ENCODE measurements at regions not wholly inside any gene's neighbourhood (a gene's known extent, or its start where the extent isn't known, plus 50 kb on each side); places are given as distances from the start of the nearest gene placed in this dataset.
A peak's percentile ranks its signal among the peaks of the same experiment; 100 is the strongest.

- intact Hi-C loops (cut with micrococcal nuclease) = no loop called here
- ATAC-seq = peak; percentile 66
- TF ChIP-seq, protein P1, sequence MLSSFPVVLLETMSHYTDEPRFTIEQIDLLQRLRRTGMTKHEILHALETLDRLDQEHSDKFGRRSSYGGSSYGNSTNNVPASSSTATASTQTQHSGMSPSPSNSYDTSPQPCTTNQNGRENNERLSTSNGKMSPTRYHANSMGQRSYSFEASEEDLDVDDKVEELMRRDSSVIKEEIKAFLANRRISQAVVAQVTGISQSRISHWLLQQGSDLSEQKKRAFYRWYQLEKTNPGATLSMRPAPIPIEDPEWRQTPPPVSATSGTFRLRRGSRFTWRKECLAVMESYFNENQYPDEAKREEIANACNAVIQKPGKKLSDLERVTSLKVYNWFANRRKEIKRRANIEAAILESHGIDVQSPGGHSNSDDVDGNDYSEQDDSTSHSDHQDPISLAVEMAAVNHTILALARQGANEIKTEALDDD (IDR thresholded peaks at IDR 0.05) = no peak
- TF ChIP-seq HMGXB4 (CRISPR knock-in tag; IDR thresholded peaks at IDR 0.05) (no peak), STAT5A (IDR thresholded peaks at IDR 0.05; ENCODE audit: borderline replicate concordance, low read length) (no peak), CCAR2 (IDR thresholded peaks at IDR 0.05; ENCODE audit: low read depth, low read length) (no peak), BHLHE40 (IDR thresholded peaks at IDR 0.05; ENCODE audit: low read length) (0 out of 2 replicates have a peak, but pooled peaks have one; percentile 6), PHTF2 (CRISPR knock-in tag; IDR thresholded peaks at IDR 0.05) (no peak), ZNF395 (CRISPR knock-in tag; IDR thresholded peaks at IDR 0.05) (0 out of 2 replicates have a peak, but pooled peaks have one; percentile 40), ZNF445 (CRISPR knock-in tag; IDR thresholded peaks at IDR 0.05; ENCODE audit: low read depth) (no peak), CBX1 (IDR thresholded peaks at IDR 0.05; ENCODE audit: low read depth) (peak; percentile 23; the same call in 1 of the 2 replicates), RB1 (IDR thresholded peaks at IDR 0.05; ENCODE audit: low read depth) (no peak), EZH2 (IDR thresholded peaks at IDR 0.05; ENCODE audit: borderline replicate concordance, low read depth, low read length) (no peak), ZNF79 (CRISPR knock-in tag; IDR thresholded peaks at IDR 0.05; ENCODE audit: low read depth) (no peak), ZNF121 (CRISPR knock-in tag; conservative IDR thresholded peaks at IDR 0.05) (no peak), ZNF431 (CRISPR knock-in tag; IDR thresholded peaks at IDR 0.05) (no peak), ZNF76 (CRISPR knock-in tag; IDR thresholded peaks at IDR 0.05; ENCODE audit: borderline replicate concordance) (no peak)
- TF ChIP-seq, protein P2, sequence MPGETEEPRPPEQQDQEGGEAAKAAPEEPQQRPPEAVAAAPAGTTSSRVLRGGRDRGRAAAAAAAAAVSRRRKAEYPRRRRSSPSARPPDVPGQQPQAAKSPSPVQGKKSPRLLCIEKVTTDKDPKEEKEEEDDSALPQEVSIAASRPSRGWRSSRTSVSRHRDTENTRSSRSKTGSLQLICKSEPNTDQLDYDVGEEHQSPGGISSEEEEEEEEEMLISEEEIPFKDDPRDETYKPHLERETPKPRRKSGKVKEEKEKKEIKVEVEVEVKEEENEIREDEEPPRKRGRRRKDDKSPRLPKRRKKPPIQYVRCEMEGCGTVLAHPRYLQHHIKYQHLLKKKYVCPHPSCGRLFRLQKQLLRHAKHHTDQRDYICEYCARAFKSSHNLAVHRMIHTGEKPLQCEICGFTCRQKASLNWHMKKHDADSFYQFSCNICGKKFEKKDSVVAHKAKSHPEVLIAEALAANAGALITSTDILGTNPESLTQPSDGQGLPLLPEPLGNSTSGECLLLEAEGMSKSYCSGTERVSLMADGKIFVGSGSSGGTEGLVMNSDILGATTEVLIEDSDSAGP (CRISPR knock-in tag; IDR thresholded peaks at IDR 0.05) = no peak
Observed at GRCh38 chrX:3815896-3816664, 102.6 kb upstream of the PRKX start.

More at GRCh38 chrX:3815896-3816664, 102.6 kb upstream of the PRKX start:
- Histone ChIP-seq H3K36me3 (ENCODE audit: control insufficient read depth, insufficient read depth, low read length) (peaks cover 41% of the 10 kb centered on the region; the same call in 2 of the 3 replicates), H3K9ac (ENCODE audit: insufficient read depth in 1 of 2, low read depth in 2 of 2, low read length in 2 of 2) (peak overlapping the region; percentile 89 to 97), H3K9me1 (ENCODE audit: control insufficient read depth, insufficient read depth, low read length) (no peaks in the 10 kb centered on the region), H4K20me1 (replicated peaks; ENCODE audit: control insufficient read depth, insufficient read depth, low read length) (no peaks in the 10 kb centered on the region), H3K4me1 (replicated peaks in 1 of 2; ENCODE audit: control insufficient read depth in 2 of 2, insufficient read depth in 2 of 2, low read length in 2 of 2) (peaks cover 3 to 24% of the 10 kb centered on the region in 2 experiments; a peak in 3 of 5 replicates), H3K27me3 (ENCODE audit: control insufficient read depth in 2 of 2, insufficient read depth in 2 of 2, low read length in 2 of 2) (no peaks in the 10 kb centered on the region), H3K4me3 (peak overlapping the region; percentile 51), H3K9me3 (replicated peaks; ENCODE audit: control insufficient read depth, insufficient read depth, low read depth, low read length) (no peaks in the 10 kb centered on the region), H3K27ac (ENCODE audit: extremely low read depth, low read depth, low read length) (peak overlapping the region; percentile 90), H3K79me2 (ENCODE audit: control insufficient read depth, insufficient read depth, low read length) (peaks cover 16% of the 10 kb centered on the region; the same call in 2 of the 3 replicates), H3K4me2 (ENCODE audit: insufficient read depth, low read length) (peak overlapping the region; percentile 72), H2AFZ (ENCODE audit: low read depth, low read length) (peak overlapping the region; percentile 55; the same call in 1 of the 2 replicates)
- CTCF ChIA-PET (ENCODE audit: low intra/inter-chr PET ratio) = no interaction called here
- DNase-seq (ENCODE audit: extremely low read depth in 1 of 4, low spot score in 3 of 4) = peak; percentile 41 to 72 (median 51)
- POLR2A ChIA-PET = interaction anchor here (0.7 kb wide), 1 partner anchor 11 kb away, joined by 4 read pairs; no protein-coding TSS in a partner anchor
- in situ Hi-C loops (cut with MboI) = loop anchor here (10.0 kb wide), 1 partner anchor 89 kb away; no protein-coding TSS in a partner anchor
- peak; percentile 49 for FAIRE-seq
- BruUV-seq (replicated peaks) = no TSS peak
- under 1% methylated on average over 18 of the region's 50 CpGs for WGBS (ENCODE audit: insufficient coverage, low coverage, missing lambda C conversion rate)
